H7 (cell line): ENCODE measurements at regions not wholly inside any gene's neighbourhood (a gene's known extent, or its start where the extent isn't known, plus 50 kb on each side); places are given as distances from the start of the nearest gene placed in this dataset.
"Not testable (repeated sequence)": the region's sequence is repeated elsewhere in the genome, so short reads cannot be mapped to it uniquely, and the experiment has no call there.

Experiments
- DNase-seq: peaks from one replicate; pipeline ENCODE4 v3.0.0; 2012
- H3K27me3 ChIP-seq: 2 replicates; pipeline ENCODE4 v1.6.0; 2011; ENCODE audit warnings: mild to moderate bottlenecking, low read length; ENCODE audit not compliant: control insufficient read depth, insufficient read depth
- H3K36me3 ChIP-seq: replicated peaks from 2 replicates; pipeline ENCODE4 v1.5.1; 2011; ENCODE audit warnings: low read length; ENCODE audit not compliant: control insufficient read depth, insufficient read depth
- H3K4me3 ChIP-seq: 2 replicates; pipeline ENCODE4 v1.5.1; 2011; ENCODE audit warnings: low read depth, mild to moderate bottlenecking, control low read depth, low read length, moderate library complexity; ENCODE audit not compliant: insufficient read depth

- no peak overlapping the region for H3K4me3 ChIP-seq
- no peaks in the 10 kb centered on the region for H3K27me3 ChIP-seq
- H3K36me3 ChIP-seq: no peaks in the 10 kb centered on the region
- no peak for DNase-seq
These were observed 141.3 kb upstream of the HMGN3 start for GRCh38 chr6:79375635-79376337.

GRCh38 chr6:79374308-79374707, 139.8 kb upstream of the HMGN3 start:
- no peaks in the 10 kb centered on the region for H3K36me3 ChIP-seq
- no peaks in the 10 kb centered on the region for H3K27me3 ChIP-seq
- DNase-seq: no peak
- no peak overlapping the region for H3K4me3 ChIP-seq

GRCh38 chr6:79373880-79374279, 139.4 kb upstream of the HMGN3 start:
- H3K4me3 ChIP-seq: no peak overlapping the region
- no peak for DNase-seq
- no peaks in the 10 kb centered on the region for H3K36me3 ChIP-seq
- no peaks in the 10 kb centered on the region for H3K27me3 ChIP-seq

- Histone ChIP-seq H3K36me3 (no peaks in the 10 kb centered on the region), H3K4me3 (no peak overlapping the region), H3K27me3 (no peaks in the 10 kb centered on the region)
- no peak for DNase-seq
These were observed 138.8 kb upstream of the HMGN3 start for GRCh38 chr6:79373246-79373645.

- Histone ChIP-seq H3K27me3 (no peaks in the 10 kb centered on the region), H3K4me3 (no peak overlapping the region), H3K36me3 (no peaks in the 10 kb centered on the region)
- DNase-seq: peak; percentile 1
These were observed 138.3 kb upstream of the HMGN3 start for GRCh38 chr6:79372757-79373156.

GRCh38 chr6:79369026-79369425, 134.5 kb upstream of the HMGN3 start:
- DNase-seq: no peak
- Histone ChIP-seq H3K4me3 (no peak overlapping the region), H3K27me3 (no peaks in the 10 kb centered on the region), H3K36me3 (no peaks in the 10 kb centered on the region)

GRCh38 chr6:79363441-79363840, 129.0 kb upstream of the HMGN3 start:
- H3K27me3 ChIP-seq, DNase-seq, H3K4me3 ChIP-seq, H3K36me3 ChIP-seq: not testable (repeated sequence)

- not testable (repeated sequence) for H3K36me3 ChIP-seq, DNase-seq, H3K27me3 ChIP-seq, H3K4me3 ChIP-seq
These were observed 126.6 kb upstream of the HMGN3 start for GRCh38 chr6:79361074-79361473.

GRCh38 chr6:79353226-79353625, 118.7 kb upstream of the HMGN3 start:
- no peaks in the 10 kb centered on the region for H3K36me3 ChIP-seq
- H3K4me3 ChIP-seq: no peak overlapping the region
- H3K27me3 ChIP-seq: no peaks in the 10 kb centered on the region
- DNase-seq: no peak

GRCh38 chr6:79338493-79338892, 104.0 kb upstream of the HMGN3 start:
- no peak overlapping the region for H3K4me3 ChIP-seq
- H3K36me3 ChIP-seq: no peaks in the 10 kb centered on the region
- H3K27me3 ChIP-seq: no peaks in the 10 kb centered on the region
- peak; percentile 2 for DNase-seq

GRCh38 chr6:79335133-79335674, 100.7 kb upstream of the HMGN3 start:
- Histone ChIP-seq H3K4me3 (no peak overlapping the region), H3K36me3 (no peaks in the 10 kb centered on the region), H3K27me3 (no peaks in the 10 kb centered on the region)
- DNase-seq: no peak

- Histone ChIP-seq H3K27me3 (no peaks in the 10 kb centered on the region), H3K36me3 (no peaks in the 10 kb centered on the region), H3K4me3 (no peak overlapping the region)
- no peak for DNase-seq
These were observed 100.2 kb upstream of the HMGN3 start for GRCh38 chr6:79334674-79335073.

- no peak for DNase-seq
- Histone ChIP-seq H3K4me3 (no peak overlapping the region), H3K36me3 (no peaks in the 10 kb centered on the region), H3K27me3 (no peaks in the 10 kb centered on the region)
These were observed 96.2 kb upstream of the HMGN3 start for GRCh38 chr6:79330704-79331103.

GRCh38 chr6:79313254-79313653, 78.8 kb upstream of the HMGN3 start:
- no peaks in the 10 kb centered on the region for H3K36me3 ChIP-seq
- no peak for DNase-seq
- H3K4me3 ChIP-seq: no peak overlapping the region
- H3K27me3 ChIP-seq: no peaks in the 10 kb centered on the region

GRCh38 chr6:79307321-79308036, 73.0 kb upstream of the HMGN3 start:
- Histone ChIP-seq H3K4me3 (no peak overlapping the region), H3K36me3 (no peaks in the 10 kb centered on the region), H3K27me3 (no peaks in the 10 kb centered on the region)
- DNase-seq: no peak
